ENCODE measurements at regions not wholly inside any gene's neighbourhood (a gene's known extent, or its start where the extent isn't known, plus 50 kb on each side); places are given as distances from the start of the nearest gene placed in this dataset.

DNA sequence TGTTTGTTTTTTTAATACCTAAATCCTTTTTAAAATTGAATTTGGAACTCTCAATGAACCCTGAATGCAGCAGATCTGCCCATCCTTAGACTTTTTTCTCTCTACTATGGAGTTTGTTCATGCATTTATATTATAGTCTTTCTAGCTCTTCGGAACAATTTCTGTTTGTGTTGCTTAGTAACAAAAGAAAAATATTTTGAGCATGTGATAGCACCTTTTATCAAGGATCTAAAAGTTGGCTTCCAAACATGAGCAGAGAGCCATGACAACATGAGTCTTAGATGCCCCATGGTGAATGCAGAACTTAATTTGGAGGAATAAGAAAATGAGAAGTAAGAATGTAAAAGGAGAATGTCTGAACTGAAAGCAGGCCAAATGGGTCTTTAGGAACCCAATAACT lies 133.7 kb downstream of the EDN1 start:
- no peak for DNase-seq

DNA sequence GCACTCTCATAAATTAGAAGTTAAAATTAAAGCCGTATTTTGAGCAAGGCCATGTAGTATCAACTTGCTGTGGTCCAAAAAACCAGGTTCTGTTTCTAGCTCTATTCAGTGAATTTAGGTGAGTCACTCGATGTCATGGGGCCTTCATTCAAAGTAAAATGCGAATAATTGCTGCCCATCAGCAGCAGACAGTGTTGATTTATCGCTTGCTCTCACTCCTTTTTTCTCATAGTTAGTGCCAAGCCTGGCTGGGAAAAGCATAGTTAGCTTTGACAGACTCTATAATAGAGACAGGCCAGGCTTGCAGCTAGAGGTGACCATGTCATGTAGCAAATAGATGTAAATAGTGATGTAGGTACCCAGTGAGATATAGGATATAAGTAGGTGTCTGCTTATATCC lies 136.0 kb downstream of the EDN1 start:
- DNase-seq: no peak

DNA sequence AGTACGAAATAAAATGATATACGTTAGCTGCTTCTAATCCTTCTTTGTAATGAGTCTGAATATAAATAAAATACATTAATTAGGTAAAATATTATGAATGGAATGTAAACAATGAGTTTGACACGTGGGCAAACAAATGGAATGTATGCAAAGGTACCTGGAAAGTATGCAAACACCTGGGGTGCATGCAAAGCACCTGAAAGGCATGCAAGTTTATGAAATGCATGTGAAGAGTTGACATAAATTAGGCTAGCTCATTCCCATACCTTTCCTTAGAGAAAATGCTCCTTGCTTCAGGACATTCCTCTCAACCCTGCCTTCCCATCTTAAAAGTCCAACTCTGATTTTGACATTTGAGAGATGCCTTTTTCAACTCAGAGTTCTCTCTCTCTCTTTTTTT lies 140.9 kb downstream of the EDN1 start:
- DNase-seq: no peak

DNA sequence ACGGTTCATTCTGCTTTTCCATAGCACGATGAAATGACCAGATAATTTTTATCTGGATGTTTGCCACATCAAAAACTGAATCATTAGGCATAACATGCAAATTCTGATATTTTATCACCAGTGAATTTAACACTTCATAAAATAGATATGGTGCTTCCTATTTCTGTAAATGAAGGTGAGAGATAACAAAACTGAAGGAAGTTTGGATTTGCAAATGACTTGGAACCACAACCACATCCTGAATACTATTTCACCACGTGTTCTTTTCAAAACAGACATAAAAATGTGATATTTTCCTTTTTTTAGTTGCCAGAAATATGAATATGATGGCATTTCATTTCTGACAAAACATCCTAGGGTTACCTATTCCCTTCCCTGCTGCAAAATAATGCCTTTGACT lies 146.1 kb downstream of the EDN1 start:
- no peak for DNase-seq

DNA sequence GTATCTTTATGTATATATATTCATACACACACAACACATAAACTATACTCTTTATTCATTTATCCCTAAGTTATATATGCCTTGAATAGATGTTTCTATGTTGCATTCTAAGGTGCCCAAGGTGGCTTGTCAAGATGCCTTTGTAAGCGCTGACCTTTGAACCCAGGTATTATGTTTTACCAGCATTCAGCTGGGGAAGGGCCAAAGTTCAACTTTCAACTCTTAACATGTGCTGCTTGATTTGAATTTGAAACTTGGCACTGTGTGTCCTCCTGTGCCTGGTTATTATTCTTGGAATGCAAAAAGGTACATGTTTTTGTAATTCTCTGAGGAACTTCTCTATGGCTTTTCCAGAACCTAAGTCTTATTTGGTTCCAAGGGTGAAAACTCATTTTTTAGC lies 146.5 kb downstream of the EDN1 start:
- no peak for DNase-seq

DNA sequence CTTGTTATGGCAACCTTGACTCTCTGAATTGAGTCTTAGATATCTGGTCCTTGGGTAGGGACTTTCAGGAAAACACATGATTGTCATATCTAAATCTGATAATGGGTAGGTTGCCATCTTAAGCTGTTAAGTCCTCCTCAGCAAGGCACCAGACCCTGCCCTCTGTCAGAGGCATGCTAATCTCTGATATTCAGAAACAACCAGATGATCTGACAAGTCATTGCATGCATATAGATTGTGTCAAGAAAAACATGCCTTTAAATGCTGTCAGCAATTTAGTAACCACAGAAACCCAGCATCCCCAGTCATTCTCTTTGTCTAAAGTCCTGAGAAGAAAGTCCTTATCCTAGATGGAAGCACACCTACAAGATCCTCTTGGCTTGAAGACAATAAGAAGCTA lies 149.1 kb downstream of the EDN1 start:
- DNase-seq: no peak

DNA sequence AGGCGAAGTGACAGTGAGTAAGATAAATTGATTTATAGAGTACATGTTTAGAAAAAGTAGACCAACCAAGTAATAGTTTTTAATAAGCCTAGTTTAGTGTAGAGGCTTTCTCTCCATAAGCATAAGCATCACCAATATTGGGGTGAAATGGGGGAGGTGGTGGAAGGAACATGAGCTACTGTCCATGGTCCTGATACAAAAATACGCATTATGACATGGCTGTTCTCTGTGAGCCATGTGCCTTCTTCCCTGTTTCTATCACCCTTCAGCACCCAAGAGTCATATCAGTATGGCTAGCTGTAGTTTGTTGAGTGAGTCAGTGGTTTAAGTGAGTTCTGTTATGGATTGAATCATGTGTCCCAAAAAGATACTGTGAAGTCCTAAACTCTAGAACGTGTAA lies 150.8 kb downstream of the EDN1 start:
- no peak for DNase-seq

DNA sequence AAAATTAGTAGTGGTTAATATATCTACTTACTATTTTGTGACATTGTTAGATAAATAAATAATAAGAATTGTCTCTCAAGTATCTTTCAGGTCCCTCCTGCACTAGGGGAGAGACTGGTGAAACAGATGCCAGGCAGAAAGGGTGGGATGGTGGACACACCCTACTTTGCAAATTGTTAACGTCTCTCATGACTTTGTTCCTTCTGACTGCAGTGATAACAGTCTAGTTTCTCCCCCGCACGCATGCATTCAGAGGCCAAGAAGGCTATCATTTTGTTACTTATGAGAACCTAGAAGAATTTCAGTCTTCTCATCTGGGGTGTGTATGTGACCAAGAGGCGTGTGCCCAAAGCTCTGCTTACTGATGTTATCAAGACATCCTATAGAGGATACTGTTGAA lies 152.3 kb downstream of the EDN1 start:
- no peak for DNase-seq

DNA sequence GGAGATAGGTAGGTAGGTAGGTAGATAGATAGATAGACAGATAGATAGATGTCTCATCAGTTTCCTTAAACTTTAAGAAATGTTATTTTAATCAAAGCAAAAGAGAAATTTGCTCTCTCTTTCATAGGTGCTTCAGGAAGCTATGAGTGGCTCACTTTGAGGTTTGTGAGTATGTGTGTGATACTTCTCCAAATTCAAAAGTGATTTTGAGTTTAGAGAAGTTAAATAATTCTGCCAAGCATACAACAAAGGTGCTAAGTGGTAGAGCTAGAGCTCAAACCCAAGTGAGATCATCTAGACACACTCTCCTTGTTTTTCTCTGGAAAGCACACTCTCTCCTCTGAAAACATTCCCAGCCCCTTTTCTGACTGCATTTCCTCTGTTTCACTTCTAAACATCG lies 156.2 kb downstream of the EDN1 start:
- no peak for DNase-seq

DNA sequence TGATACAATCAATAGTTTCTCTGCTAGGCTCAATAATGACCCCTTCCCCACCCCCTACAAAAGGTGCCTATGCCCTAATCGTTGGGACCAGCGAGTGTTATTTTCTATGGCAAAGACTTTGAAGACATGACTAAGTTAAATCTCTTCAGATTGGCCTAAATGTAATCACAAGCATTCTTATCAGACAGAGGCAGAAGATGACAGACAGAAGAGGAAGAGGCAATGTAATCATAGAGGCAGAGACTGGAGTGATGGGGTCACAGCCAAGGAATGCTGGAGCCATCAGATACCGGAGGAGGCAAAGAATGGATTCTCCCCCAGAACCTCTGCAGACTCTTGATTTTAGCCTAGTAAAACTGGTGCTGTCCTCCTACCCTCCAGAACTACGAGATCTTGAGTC lies 159.3 kb downstream of the EDN1 start:
- no peak for DNase-seq

DNA sequence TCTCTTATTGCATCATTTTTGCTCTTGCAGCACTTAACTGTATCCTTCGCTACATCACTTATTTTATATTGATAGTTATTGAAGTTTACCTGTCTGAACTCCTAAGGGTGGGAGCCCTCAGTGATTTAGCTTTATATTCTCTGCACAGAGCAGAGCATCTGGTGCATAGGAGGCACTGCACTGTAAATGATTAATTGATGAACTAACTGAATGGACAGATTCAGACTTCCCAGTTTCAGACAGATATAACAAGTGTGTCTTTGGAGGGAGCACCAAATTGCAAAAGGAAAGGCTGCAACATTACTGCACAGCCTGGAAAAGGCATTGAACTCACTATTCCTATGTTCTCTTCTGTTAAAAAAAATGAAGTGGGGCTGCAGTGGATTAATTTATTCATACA lies 160.3 kb downstream of the EDN1 start:
- no peak for DNase-seq

DNA sequence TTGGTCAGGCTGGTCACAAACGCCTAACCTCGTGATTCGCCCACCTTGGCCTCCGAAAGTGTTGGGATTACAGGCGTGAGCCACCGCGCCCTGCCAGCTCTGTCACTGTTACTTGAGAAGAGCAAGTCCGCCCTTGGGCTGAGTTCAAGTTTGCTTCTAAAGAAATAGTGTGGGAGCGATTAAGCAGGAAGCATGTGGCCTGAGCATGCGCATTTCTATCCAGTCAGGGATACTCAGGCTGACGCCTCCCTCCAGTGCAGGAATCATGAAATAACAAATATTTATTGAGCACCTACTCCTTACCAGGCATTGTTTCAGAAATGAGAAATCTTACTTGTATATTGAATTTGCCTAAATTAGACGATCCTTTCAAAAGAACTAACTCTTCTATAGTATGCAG lies 166.2 kb downstream of the EDN1 start:
- DNase-seq: no peak

DNA sequence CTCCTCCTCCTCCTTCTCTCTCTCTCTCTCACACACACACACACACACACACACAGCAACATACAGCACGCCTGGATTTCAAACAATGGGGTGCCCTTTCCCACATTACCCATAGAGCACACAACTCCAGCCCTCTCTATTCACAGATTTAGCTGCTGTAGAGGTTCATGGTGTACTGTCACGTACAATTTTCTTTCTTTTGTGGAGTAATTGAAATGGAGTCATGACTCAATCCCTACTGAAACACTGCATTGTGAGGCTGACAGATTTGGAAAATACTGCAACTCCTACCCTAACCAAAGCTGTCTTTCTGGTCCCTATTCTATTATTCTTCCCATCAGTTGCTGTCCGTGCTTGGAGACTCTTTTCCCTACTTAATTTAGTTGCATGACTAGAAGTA lies 166.9 kb downstream of the EDN1 start:
- DNase-seq: no peak

DNA sequence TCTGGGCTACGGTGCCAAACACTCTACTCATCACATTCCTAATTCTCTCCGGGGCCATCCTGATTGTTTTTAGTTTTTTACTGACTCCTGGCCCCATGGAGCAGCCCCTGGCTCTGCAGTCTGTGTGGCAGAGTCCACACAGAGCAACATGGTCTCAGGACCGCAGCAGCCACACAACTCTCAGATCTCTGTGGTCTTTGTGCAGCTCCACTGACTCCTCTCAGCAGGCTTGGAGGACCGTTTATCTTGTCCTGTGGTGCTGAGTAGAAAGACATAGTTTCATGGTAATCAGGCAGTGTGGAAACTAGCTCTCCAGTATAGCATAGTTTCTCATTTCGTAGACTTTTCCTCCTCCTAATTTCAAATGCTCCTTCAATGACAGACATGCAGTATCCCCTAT lies 168.4 kb downstream of the EDN1 start:
- DNase-seq: no peak

DNA sequence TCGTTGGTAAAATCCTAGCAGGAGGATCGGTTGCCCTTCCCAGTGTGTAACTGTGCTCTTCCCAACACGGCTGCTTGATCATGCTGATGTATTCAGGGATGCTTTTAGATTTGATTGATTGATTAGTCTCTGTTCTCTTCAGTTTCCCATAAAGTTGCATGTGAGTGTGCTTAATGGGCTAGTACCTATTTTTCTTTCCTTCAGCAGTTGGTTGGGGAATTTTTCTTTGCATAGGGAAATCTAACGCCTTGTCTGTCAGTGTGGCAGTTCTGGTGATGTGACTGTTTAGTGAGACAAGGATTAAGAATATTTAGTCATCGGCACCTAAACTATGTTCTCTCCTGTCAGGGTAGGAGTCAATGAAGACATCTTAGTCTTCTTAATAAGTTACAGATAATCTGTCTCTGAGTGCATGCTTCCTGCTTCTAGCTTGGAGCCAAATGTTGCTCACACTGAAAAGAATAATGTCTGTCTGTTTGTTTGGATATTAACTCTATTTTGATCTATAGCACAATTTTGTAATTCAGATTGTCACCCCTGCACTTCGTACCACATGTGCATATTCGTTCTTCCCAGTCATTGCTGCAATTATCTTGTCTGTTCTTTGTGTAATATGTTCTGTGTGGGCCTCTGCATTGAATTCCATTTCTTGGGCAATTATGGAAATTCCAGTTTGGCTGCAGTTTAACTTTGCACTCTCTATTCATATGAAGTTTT lies 169.9 kb downstream of the EDN1 start:
- DNase-seq: no peak

DNA sequence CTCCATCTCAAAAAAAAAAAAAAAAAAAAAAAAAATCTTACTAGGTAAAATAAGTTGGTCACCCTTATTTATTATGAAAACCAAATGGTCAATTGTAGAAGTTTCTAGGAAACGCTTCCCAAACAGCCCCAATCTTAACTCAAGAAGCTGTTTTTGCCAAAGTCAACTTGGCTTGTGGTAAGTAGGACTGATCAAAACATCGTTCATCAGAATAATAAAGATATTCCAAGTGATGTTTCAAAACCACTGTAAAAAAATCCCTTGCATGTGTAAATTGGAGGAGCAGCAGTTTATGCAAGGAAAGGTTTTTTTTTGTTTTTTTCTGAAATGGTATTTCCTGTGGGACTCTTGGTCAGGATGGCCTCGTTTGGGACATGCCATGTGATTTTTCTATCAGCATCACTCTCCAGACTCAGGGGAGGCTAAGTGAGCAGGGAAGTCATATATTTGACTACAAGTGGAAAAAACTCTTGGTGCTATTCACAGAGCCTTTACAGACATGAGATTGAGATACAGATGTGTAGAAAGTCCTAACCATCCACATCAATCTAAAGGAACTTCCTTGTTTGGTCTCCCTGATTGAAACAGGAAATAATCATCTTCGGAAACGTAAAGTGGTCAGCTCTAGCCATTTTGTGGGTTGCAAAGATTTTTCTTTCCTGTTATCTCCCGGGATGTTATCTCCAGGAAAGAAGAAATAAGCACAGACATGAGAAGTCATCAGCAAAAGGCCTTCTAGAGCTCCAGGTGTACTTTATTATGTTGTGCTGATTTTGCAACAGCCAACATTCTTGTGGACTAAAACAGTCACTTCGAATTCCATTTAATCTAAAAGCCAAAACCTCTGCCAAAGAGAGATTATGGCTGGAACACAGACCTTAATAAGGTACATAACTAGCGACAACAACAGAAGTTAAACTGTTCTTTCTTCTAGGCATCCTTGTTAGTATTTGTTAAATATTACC lies 177.8 kb downstream of the EDN1 start:
- no peak for DNase-seq

DNA sequence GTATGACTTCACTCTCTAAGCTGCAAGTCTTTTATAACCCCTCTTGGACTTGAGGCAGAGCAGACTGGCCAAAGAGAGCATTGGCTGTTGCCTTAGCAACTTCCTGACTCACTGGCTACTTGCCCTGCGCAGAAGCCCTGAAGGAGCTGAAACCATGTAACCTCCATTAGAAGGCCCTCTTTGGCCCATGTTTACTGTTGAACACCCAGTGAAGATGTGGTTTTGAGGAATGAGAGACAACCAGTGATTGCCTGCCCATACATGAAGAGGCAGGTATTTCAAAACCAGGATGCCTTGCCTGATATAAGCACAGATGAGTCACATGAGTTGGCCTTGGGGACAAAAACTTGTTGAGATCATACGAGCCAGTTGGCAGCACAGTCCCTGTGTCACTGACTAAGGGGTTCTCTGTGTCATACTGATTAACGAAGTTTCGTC lies 182.5 kb downstream of the EDN1 start:
- DNase-seq: no peak

DNA sequence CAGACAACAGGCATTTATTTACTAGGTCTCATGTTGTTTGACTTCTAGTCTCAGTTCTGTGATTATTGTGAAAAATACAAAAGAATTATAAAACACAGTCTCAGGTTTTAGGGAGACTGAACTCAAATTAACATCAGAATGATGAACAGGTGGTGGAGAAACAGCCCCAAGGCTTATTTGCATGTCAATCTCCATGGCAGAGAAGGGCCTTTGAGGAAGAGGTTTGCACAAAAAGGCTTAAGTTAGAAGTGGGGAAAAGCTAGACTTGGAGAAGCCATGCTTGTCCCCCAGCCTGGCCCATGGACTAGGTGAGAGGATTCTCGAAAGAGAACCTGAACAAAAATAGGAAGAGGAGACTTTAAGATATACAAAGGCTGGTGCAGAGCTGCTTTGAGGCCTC lies 183.3 kb downstream of the EDN1 start:
- DNase-seq: no peak

DNA sequence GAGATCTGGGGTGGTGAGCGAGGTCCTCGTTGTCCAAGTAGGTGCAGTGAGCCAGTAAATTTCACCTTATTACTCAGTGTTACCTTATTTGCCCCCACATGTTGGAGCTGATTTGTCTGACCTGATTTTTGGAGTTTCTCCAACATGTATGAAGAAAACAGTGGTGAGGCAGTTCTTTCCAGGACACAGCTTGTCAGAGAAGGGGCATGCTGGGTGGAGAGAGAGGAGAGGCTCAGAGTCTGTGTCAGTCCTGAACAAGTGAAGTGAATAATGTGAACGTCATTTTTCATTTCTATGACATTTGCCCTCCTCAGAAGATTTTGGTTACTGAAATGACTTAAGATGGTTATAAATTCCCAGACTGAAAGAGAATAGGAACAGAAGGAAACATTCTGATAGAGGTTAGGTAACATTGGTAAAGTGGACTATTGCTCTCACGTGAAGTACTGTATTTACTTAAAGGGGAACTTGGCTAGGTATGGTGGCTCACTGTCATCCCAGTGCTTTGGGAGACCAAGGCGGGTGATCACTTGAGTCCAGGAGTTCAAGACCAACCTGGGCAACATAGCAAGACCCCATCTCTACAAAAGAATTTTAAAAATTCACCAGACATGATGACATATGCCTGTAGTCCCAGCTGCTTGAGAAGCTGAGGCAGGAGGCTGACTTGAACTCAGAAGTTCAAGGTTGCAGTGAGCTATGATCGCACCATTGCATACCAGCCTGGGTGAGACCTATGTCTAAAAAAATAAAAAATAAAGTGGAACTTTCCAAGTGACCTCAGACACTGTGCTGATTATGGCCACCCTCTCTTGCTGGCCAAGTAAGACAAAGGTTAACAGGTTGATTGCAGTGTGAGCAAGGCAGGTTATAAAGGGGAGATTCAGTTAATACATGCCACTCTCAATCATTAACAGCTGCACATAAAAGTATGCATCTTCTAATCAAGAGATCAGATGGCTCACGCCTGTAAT lies 184.3 kb downstream of the EDN1 start:
- no peak for DNase-seq

DNA sequence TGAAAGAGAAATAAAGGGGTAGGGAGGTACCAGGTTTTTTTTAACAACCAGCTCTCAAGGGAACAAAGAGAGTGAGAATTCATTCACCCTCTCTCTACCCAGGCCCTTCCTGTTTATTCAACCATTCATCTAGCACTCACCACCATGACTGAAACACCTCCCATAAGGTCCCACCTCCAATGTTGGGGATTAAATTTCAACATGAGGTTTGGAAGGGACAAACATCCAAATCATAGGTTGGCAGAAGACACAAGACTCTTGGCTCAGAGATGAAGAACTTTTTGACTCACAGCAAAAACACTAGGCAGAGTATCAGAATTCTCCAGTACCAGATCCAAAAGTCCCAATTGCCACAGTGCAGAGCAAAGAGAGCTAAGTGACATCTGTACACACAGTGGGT lies 186.3 kb downstream of the EDN1 start:
- DNase-seq: no peak

DNA sequence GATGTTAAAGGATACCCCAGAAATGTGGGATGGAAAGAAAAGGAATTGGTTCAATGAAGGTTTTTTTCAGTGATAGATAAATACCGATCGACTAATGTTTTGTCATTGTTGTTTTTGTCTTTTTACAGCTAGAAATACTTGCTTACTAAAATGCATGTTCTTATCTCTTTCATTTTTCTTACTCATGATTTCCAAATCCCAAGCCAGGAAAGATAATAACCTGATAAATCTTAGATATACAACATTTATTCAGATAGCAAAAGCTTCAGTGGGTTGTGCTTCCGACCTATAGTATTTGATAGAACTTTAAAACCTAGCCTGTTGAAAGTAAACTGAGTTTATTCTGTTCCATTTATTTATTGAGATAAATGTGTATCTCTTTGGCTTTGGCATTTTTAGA lies 187.5 kb downstream of the EDN1 start:
- DNase-seq: no peak

DNA sequence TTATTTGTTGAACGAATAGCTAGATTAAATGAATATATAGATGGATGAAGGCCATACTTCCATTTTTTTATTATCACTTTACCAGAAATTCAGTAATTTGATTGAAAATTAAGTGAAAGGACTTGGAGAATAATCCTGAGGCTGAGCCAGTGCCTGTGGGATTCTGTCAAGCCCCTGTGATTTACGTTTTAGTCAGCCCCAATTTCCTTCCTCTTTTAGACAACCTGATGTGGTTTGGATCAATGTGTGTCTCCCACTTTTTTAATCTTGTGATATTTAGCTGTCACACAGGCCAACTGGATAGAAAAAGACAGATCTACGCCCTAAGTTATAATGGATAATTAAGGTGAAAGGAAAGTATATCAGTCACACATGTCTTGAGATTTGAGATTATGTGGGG lies 188.8 kb downstream of the EDN1 start:
- no peak for DNase-seq

DNA sequence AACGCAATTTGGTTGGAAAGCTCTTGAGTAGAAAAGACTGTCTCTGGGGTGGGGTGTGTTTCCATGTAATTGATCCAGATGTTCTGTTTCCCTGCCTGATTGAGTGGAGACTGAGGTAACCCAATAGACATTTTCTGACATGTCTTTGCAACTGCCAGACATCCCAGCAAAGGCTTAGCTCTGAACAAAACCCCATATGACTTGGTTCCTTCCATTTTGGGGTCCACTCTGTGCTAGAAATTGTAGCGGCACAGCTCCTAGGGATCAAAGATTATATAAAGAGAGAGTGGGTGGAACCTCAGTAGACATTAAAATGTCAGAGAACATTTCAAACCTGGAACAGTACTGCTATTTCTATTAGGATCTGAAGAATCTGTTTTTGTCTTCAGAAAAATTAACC lies 189.3 kb downstream of the EDN1 start:
- no peak for DNase-seq
